ENCODE measurements at regions not wholly inside any gene's neighbourhood (a gene's known extent, or its start where the extent isn't known, plus 50 kb on each side); places are given as distances from the start of the nearest gene placed in this dataset.
"Not testable (repeated sequence)": the region's sequence is repeated elsewhere in the genome, so short reads cannot be mapped to it uniquely, and the experiment has no call there.

- no peak for FAIRE-seq
Observed at GRCh38 chr7:54292171-54292925, 249.8 kb upstream of the VSTM2A start.

GRCh38 chr7:54299426-54299825 is 242.7 kb upstream of the VSTM2A start:
- FAIRE-seq, result no peak

GRCh38 chr7:54315955-54316354 is 226.2 kb upstream of the VSTM2A start:
- not testable (repeated sequence) for FAIRE-seq

- no peak for FAIRE-seq
Observed at GRCh38 chr7:54326592-54327167, 215.5 kb upstream of the VSTM2A start.

- FAIRE-seq, result no peak
Observed at GRCh38 chr7:54330216-54330800, 211.9 kb upstream of the VSTM2A start.

- no peak for FAIRE-seq
Observed at GRCh38 chr7:54331311-54331710, 210.9 kb upstream of the VSTM2A start.

- no peak for FAIRE-seq
Observed at GRCh38 chr7:54332301-54332700, 209.9 kb upstream of the VSTM2A start.

- FAIRE-seq, result no peak
Observed at GRCh38 chr7:54333952-54334351, 208.2 kb upstream of the VSTM2A start.

- FAIRE-seq, result no peak
Observed at GRCh38 chr7:54336800-54337199, 205.4 kb upstream of the VSTM2A start.

GRCh38 chr7:54337466-54337865 is 204.7 kb upstream of the VSTM2A start:
- FAIRE-seq, result no peak

- no peak for FAIRE-seq
Observed at GRCh38 chr7:54338319-54338718, 203.9 kb upstream of the VSTM2A start.

GRCh38 chr7:54339073-54339472 is 203.1 kb upstream of the VSTM2A start:
- no peak for FAIRE-seq

- FAIRE-seq, result no peak
Observed at GRCh38 chr7:54342458-54342857, 199.7 kb upstream of the VSTM2A start.

GRCh38 chr7:54343511-54343910 is 198.7 kb upstream of the VSTM2A start:
- no peak for FAIRE-seq

GRCh38 chr7:54345746-54346145 is 196.4 kb upstream of the VSTM2A start:
- FAIRE-seq, result no peak

- FAIRE-seq, result no peak
Observed at GRCh38 chr7:54349229-54349628, 192.9 kb upstream of the VSTM2A start.

- FAIRE-seq, result no peak
Observed at GRCh38 chr7:54354436-54354835, 187.7 kb upstream of the VSTM2A start.

GRCh38 chr7:54355842-54356241 is 186.3 kb upstream of the VSTM2A start:
- no peak for FAIRE-seq

GRCh38 chr7:54360075-54360840 is 181.9 kb upstream of the VSTM2A start:
- FAIRE-seq, result no peak

- FAIRE-seq, result no peak
Observed at GRCh38 chr7:54390565-54390964, 151.6 kb upstream of the VSTM2A start.

- no peak for FAIRE-seq
Observed at GRCh38 chr7:54392935-54393334, 149.2 kb upstream of the VSTM2A start.

GRCh38 chr7:54394834-54395233 is 147.3 kb upstream of the VSTM2A start:
- no peak for FAIRE-seq

GRCh38 chr7:54397836-54398612 is 144.2 kb upstream of the VSTM2A start:
- no peak for FAIRE-seq
